ENCODE measurements at regions not wholly inside any gene's neighbourhood (a gene's known extent, or its start where the extent isn't known, plus 50 kb on each side); places are given as distances from the start of the nearest gene placed in this dataset.

DNA sequence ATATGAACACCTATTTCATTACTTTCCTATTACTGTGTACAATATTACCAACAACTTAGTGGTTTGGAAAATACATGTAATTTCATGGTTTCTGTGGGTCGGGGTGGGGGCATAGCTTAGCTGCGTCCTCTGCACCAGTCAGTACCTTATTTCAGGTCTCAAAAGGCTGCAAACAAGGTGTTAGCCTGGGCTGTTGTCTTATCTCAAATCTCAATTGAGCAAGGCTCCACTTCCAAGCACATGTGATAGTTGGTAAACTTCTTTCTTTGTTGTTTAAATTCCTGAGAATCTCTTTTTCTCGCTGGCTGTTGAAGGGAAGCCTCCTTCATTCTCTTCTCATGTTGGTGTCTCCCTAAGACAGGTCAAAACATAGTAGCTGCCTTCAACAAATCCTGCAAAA is 485.4 kb downstream of the AMY1C start:
- TF ChIP-seq, protein P1, sequence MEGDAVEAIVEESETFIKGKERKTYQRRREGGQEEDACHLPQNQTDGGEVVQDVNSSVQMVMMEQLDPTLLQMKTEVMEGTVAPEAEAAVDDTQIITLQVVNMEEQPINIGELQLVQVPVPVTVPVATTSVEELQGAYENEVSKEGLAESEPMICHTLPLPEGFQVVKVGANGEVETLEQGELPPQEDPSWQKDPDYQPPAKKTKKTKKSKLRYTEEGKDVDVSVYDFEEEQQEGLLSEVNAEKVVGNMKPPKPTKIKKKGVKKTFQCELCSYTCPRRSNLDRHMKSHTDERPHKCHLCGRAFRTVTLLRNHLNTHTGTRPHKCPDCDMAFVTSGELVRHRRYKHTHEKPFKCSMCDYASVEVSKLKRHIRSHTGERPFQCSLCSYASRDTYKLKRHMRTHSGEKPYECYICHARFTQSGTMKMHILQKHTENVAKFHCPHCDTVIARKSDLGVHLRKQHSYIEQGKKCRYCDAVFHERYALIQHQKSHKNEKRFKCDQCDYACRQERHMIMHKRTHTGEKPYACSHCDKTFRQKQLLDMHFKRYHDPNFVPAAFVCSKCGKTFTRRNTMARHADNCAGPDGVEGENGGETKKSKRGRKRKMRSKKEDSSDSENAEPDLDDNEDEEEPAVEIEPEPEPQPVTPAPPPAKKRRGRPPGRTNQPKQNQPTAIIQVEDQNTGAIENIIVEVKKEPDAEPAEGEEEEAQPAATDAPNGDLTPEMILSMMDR (IDR thresholded peaks at IDR 0.05; ENCODE audit: low read length): no peak
- TF ChIP-seq EZH2 (optimal IDR thresholded peaks at IDR 0.05; ENCODE audit: low read depth, low read length): no peak

Measured in MM.1S (cell line).